Myocyte (in vitro differentiated cells): ENCODE measurements at regions not wholly inside any gene's neighbourhood (a gene's known extent, or its start where the extent isn't known, plus 50 kb on each side); places are given as distances from the start of the nearest gene placed in this dataset.

Experiments used
- DNase-seq: peaks from one replicate; pipeline ENCODE4 v3.0.0-alpha.2; 2012; ENCODE audit warnings: low read depth

- DNase-seq = no peak
Observed at GRCh38 chr12:24480766-24481449, 468.0 kb downstream of the BCAT1 start.

- DNase-seq = no peak
Observed at GRCh38 chr12:24479131-24479530, 469.8 kb downstream of the BCAT1 start.

- DNase-seq = no peak
Observed at GRCh38 chr12:24478254-24478653, 470.6 kb downstream of the BCAT1 start.

- DNase-seq = no peak
Observed at GRCh38 chr12:24476310-24476709, 472.6 kb downstream of the BCAT1 start.

- no peak for DNase-seq
Observed at GRCh38 chr12:24475337-24475736, 473.6 kb downstream of the BCAT1 start.

- DNase-seq = no peak
Observed at GRCh38 chr12:24473097-24473496, 475.8 kb downstream of the BCAT1 start.

GRCh38 chr12:24470050-24470449, 478.9 kb downstream of the BCAT1 start:
- peak; percentile 5 for DNase-seq

- no peak for DNase-seq
Observed at GRCh38 chr12:24469089-24469488, 479.8 kb downstream of the BCAT1 start.

- DNase-seq = no peak
Observed at GRCh38 chr12:24467226-24467625, 481.7 kb downstream of the BCAT1 start.

- no peak for DNase-seq
Observed at GRCh38 chr12:24463375-24463774, 485.5 kb downstream of the BCAT1 start.

- DNase-seq = no peak
Observed at GRCh38 chr12:24462946-24463345, 486.0 kb downstream of the BCAT1 start.

GRCh38 chr12:24460506-24460905, 488.4 kb downstream of the BCAT1 start:
- no peak for DNase-seq

- DNase-seq = no peak
Observed at GRCh38 chr12:24460099-24460498, 488.8 kb downstream of the BCAT1 start.

- no peak for DNase-seq
Observed at GRCh38 chr12:24455811-24456210, 493.1 kb downstream of the BCAT1 start.

- DNase-seq = no peak
Observed at GRCh38 chr12:24447678-24448077, 498.2 kb upstream of the SOX5 start.

- DNase-seq = no peak
Observed at GRCh38 chr12:24446287-24446686, 496.8 kb upstream of the SOX5 start.

GRCh38 chr12:24444634-24445033, 495.2 kb upstream of the SOX5 start:
- DNase-seq = no peak

GRCh38 chr12:24441458-24441857, 492.0 kb upstream of the SOX5 start:
- DNase-seq = no peak

- DNase-seq = no peak
Observed at GRCh38 chr12:24436667-24437066, 487.2 kb upstream of the SOX5 start.

- no peak for DNase-seq
Observed at GRCh38 chr12:24431872-24432271, 482.4 kb upstream of the SOX5 start.

GRCh38 chr12:24427776-24428175, 478.3 kb upstream of the SOX5 start:
- DNase-seq = no peak

- peak; percentile 2 for DNase-seq
Observed at GRCh38 chr12:24425601-24425970, 476.1 kb upstream of the SOX5 start.

GRCh38 chr12:24424889-24425600, 475.6 kb upstream of the SOX5 start:
- no peak for DNase-seq
